ENCODE measurements at regions not wholly inside any gene's neighbourhood (a gene's known extent, or its start where the extent isn't known, plus 50 kb on each side); places are given as distances from the start of the nearest gene placed in this dataset.

GRCh38 chr7:9407816-9408215 lies 974.4 kb downstream of the NXPH1 start:
- TF ChIP-seq MEIS1 (CRISPR knock-in tag; IDR thresholded peaks at IDR 0.05; ENCODE audit: borderline replicate concordance) (no peak), ZNF561 (tag by site-specific recombination; IDR thresholded peaks at IDR 0.05; ENCODE audit: borderline replicate concordance) (no peak), ZNF155 (tag by site-specific recombination; IDR thresholded peaks at IDR 0.05) (no peak), ZNF513 (tag by site-specific recombination; IDR thresholded peaks at IDR 0.05) (no peak), ZNF10 (tag by site-specific recombination; IDR thresholded peaks at IDR 0.05) (no peak), ZNF335 (tag by site-specific recombination; conservative IDR thresholded peaks at IDR 0.05) (no peak), ZNF214 (tag by site-specific recombination; IDR thresholded peaks at IDR 0.05; ENCODE audit: borderline replicate concordance) (no peak), YY1 (tag by site-specific recombination; IDR thresholded peaks at IDR 0.05) (no peak), ZNF48 (tag by site-specific recombination; IDR thresholded peaks at IDR 0.05) (no peak), ZNF701 (tag by site-specific recombination; IDR thresholded peaks at IDR 0.05) (no peak), KLF9 (tag by site-specific recombination; IDR thresholded peaks at IDR 0.05; ENCODE audit: low read depth) (no peak), ZNF660 (tag by site-specific recombination; IDR thresholded peaks at IDR 0.05) (no peak), ZNF292 (tag by site-specific recombination; IDR thresholded peaks at IDR 0.05; ENCODE audit: borderline replicate concordance, low read depth) (no peak), ZBTB8A (tag by site-specific recombination; IDR thresholded peaks at IDR 0.05) (no peak), ZNF211 (tag by site-specific recombination; IDR thresholded peaks at IDR 0.05; ENCODE audit: low read depth) (no peak), ZNF830 (tag by site-specific recombination; IDR thresholded peaks at IDR 0.05; ENCODE audit: low read depth) (no peak)
- TF ChIP-seq, protein P1, sequence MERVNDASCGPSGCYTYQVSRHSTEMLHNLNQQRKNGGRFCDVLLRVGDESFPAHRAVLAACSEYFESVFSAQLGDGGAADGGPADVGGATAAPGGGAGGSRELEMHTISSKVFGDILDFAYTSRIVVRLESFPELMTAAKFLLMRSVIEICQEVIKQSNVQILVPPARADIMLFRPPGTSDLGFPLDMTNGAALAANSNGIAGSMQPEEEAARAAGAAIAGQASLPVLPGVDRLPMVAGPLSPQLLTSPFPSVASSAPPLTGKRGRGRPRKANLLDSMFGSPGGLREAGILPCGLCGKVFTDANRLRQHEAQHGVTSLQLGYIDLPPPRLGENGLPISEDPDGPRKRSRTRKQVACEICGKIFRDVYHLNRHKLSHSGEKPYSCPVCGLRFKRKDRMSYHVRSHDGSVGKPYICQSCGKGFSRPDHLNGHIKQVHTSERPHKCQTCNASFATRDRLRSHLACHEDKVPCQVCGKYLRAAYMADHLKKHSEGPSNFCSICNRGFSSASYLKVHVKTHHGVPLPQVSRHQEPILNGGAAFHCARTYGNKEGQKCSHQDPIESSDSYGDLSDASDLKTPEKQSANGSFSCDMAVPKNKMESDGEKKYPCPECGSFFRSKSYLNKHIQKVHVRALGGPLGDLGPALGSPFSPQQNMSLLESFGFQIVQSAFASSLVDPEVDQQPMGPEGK (tag by site-specific recombination; IDR thresholded peaks at IDR 0.05) = no peak
- TF ChIP-seq, protein P2, sequence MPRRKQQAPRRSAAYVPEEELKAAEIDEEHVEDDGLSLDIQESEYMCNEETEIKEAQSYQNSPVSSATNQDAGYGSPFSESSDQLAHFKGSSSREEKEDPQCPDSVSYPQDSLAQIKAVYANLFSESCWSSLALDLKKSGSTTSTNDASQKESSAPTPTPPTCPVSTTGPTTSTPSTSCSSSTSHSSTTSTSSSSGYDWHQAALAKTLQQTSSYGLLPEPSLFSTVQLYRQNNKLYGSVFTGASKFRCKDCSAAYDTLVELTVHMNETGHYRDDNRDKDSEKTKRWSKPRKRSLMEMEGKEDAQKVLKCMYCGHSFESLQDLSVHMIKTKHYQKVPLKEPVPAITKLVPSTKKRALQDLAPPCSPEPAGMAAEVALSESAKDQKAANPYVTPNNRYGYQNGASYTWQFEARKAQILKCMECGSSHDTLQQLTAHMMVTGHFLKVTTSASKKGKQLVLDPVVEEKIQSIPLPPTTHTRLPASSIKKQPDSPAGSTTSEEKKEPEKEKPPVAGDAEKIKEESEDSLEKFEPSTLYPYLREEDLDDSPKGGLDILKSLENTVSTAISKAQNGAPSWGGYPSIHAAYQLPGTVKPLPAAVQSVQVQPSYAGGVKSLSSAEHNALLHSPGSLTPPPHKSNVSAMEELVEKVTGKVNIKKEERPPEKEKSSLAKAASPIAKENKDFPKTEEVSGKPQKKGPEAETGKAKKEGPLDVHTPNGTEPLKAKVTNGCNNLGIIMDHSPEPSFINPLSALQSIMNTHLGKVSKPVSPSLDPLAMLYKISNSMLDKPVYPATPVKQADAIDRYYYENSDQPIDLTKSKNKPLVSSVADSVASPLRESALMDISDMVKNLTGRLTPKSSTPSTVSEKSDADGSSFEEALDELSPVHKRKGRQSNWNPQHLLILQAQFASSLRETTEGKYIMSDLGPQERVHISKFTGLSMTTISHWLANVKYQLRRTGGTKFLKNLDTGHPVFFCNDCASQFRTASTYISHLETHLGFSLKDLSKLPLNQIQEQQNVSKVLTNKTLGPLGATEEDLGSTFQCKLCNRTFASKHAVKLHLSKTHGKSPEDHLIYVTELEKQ (tag by site-specific recombination; IDR thresholded peaks at IDR 0.05; ENCODE audit: borderline replicate concordance) = no peak
- TF ChIP-seq, protein P3, sequence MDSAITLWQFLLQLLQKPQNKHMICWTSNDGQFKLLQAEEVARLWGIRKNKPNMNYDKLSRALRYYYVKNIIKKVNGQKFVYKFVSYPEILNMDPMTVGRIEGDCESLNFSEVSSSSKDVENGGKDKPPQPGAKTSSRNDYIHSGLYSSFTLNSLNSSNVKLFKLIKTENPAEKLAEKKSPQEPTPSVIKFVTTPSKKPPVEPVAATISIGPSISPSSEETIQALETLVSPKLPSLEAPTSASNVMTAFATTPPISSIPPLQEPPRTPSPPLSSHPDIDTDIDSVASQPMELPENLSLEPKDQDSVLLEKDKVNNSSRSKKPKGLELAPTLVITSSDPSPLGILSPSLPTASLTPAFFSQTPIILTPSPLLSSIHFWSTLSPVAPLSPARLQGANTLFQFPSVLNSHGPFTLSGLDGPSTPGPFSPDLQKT (IDR thresholded peaks at IDR 0.05; ENCODE audit: borderline replicate concordance, low read depth, low read length) = no peak
- POLR2A ChIA-PET = no interaction called here
- H3K27ac ChIP-seq (ENCODE audit: extremely low read depth, low read depth, low read length) = no peak overlapping the region
- H3K36me3 ChIP-seq (ENCODE audit: control insufficient read depth in 2 of 2, insufficient read depth in 1 of 2, low read length in 2 of 2) = no peaks in the 10 kb centered on the region
- CTCF ChIA-PET = no interaction called here
- H3K4me1 ChIP-seq (ENCODE audit: control insufficient read depth, insufficient read depth, low read length) = no peaks in the 10 kb centered on the region
- H3K4me3 ChIP-seq (ENCODE audit: low read depth, low read length) = no peak overlapping the region
- H3K9me3 ChIP-seq (ENCODE audit: control insufficient read depth, insufficient read depth, low read depth, low read length) = no peaks in the 10 kb centered on the region

Measured in HEK293 (cell line).